ENCODE measurements at regions not wholly inside any gene's neighbourhood (a gene's known extent, or its start where the extent isn't known, plus 50 kb on each side); places are given as distances from the start of the nearest gene placed in this dataset.

DNA sequence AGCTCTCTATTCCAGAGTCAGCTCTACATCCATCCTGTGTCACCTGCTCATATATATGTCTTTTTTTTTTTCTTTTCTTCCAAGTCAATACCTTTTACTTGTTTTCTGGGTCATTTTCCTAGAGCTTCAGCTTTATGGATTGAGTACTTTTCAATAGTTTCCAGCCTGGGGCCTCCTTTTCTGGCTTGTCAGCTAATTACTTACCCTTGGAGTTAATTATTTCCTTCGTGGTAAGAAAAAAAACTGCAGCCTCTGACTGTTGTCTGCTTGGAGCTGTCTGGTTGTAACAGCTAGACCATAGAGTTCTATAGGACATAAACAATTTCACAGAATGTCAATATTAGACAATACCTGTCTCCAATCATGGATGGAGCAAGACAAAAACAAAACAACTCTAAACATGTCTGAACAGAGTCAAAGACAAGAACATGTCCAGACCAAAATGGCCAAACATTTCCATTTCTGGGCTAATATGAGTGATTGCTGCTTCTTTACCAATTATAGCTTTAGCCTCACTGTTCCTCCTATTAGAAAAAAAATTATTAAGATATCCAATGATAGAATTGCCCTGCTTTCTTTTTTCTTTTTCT lies 643.1 kb downstream of the SLC4A3 start:
- DNase-seq (ENCODE audit: low read depth), result no peak
- no peak for TF ChIP-seq CTCF (IDR thresholded peaks at IDR 0.05; ENCODE audit: low read length, missing control alignments)
- H3K4me3 ChIP-seq (replicated peaks; ENCODE audit: low read depth, low read length), result no peak overlapping the region

DNA sequence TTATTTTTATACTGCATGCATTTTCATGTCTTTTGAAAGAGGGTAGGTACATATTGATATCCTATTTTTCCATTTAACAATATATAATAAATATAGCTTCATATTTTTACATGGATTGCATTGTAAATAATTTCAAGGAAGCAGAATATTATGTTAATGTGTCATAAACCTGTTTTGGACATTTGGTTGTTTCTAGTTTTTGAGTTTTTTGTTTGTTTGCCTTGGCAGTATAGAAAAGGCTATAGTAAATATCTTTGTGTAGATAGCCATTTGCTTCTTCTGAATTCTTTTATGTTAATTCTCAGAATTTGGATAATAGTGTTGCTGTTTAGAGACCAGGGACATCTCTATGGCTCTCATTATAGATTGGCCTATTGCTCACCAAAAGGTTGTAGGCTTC lies 645.2 kb downstream of the SLC4A3 start:
- TF ChIP-seq CTCF (IDR thresholded peaks at IDR 0.05; ENCODE audit: low read length, missing control alignments), result no peak
- no peak for DNase-seq (ENCODE audit: low read depth)
- no peak overlapping the region for H3K4me3 ChIP-seq (replicated peaks; ENCODE audit: low read depth, low read length)

GRCh38 chr2:220273082-220273481 lies 645.7 kb downstream of the SLC4A3 start:
- no peak for DNase-seq (ENCODE audit: low read depth)
- H3K4me3 ChIP-seq (replicated peaks; ENCODE audit: low read depth, low read length), result no peak overlapping the region
- TF ChIP-seq CTCF (IDR thresholded peaks at IDR 0.05; ENCODE audit: low read length, missing control alignments), result no peak

DNA sequence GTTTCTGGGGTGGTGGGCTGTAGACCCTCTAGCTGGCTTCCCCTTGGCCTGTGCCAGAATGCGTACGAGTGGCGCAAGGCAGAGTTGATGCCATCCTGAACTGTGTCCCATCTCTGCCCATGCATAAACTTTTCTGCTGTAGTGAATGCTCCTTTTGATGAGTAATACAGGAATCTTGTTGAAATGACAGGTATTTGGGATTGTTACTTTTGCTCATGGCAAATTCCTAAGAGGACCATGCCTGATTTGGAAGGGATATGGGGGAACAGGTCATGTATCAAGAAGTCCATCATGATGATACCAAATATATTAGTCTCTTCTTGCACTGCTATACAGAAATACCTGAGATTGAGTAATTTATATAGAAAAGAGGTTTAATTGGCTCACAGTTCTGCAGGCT lies 648.0 kb downstream of the SLC4A3 start:
- H3K4me3 ChIP-seq (replicated peaks; ENCODE audit: low read depth, low read length), result no peak overlapping the region
- no peak for TF ChIP-seq CTCF (IDR thresholded peaks at IDR 0.05; ENCODE audit: low read length, missing control alignments)
- no peak for DNase-seq (ENCODE audit: low read depth)

GRCh38 chr2:220276741-220277444 lies 649.5 kb downstream of the SLC4A3 start:
- no peak overlapping the region for H3K4me3 ChIP-seq (replicated peaks; ENCODE audit: low read depth, low read length)
- no peak for TF ChIP-seq CTCF (IDR thresholded peaks at IDR 0.05; ENCODE audit: low read length, missing control alignments)
- peak; percentile 62 for DNase-seq (ENCODE audit: low read depth)

- TF ChIP-seq CTCF (IDR thresholded peaks at IDR 0.05; ENCODE audit: low read length, missing control alignments), result no peak
- no peak overlapping the region for H3K4me3 ChIP-seq (replicated peaks; ENCODE audit: low read depth, low read length)
- peak; percentile 79 for DNase-seq (ENCODE audit: low read depth)
These were observed 650.1 kb downstream of the SLC4A3 start for GRCh38 chr2:220277445-220277975.
